NCI-H2081 (cell line): ENCODE measurements at regions not wholly inside any gene's neighbourhood (a gene's known extent, or its start where the extent isn't known, plus 50 kb on each side); places are given as distances from the start of the nearest gene placed in this dataset.

ENCODE experiments used
- DNase-seq, 2 experiments: peaks; one replicate each; lab custom pipeline; 2025; lab: John Stamatoyannopoulos, UW

GRCh38 chr18:22073411-22073810 is 96.0 kb upstream of the GATA6 start:
- no peak for DNase-seq

GRCh38 chr18:22074282-22075070 is 94.9 kb upstream of the GATA6 start:
- DNase-seq: no peak

GRCh38 chr18:22080035-22080434 is 89.4 kb upstream of the GATA6 start:
- no peak for DNase-seq

- DNase-seq: no peak
Measured at GRCh38 chr18:22082408-22082807, 87.0 kb upstream of the GATA6 start.

DNA sequence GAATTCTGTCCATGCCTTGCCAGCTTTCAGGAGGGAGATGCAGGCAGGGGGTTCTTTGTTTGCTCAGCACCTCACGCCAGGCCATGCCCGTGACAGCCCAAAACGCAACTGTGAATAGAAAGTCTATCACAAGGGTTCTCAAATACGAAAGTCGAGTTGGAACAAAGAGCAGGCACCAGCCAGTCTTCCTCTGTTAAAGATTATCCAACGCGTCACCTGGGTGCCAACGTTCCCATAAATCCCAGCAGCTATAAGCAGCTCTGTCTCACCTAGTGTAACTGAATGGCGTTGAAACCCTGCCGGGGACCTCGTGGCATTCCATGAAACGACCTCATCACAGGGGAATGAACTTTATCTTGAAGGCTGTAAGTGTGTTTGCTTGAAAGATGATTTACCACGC is 84.8 kb upstream of the GATA6 start:
- DNase-seq: no peak

DNA sequence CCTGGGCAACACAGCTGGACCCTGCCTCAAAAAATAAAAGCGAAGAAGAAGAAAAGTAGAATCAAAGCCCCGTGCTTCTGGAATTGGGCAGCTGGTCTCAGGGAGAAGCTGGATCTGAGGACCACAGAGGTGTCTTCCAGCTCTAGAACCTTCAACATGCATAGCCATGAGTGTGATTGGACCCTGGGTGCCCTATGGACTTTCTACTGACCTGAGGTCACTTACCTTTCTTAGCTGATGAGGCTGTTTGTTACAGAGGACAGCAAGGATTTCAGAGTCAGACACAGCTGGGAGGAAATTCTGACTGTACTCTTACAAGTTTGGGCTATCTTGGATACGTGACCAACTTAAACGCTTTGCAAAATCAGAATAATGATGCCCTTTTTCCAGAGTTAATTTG is 82.4 kb upstream of the GATA6 start:
- no peak for DNase-seq

DNA sequence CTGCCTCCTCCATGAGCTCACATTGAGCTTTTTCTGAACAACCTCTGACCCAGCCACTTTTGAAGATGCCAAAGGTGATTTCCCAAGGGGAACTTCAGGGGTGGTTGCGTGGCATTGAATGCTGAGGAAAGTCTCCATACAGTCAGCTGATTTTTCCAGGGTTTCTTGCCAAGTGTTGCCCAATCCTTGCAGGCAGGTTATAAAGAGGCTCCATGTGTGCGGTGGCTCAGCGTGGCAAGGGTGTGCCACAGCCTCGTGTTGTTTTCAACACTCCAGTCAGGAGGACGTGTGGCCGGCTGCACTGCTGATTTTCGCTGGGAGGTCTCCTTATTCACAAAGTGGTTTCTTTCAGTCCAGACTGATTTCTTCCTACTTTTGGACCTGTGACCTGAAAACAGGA is 81.4 kb upstream of the GATA6 start:
- no peak for DNase-seq

- DNase-seq: no peak
Measured at GRCh38 chr18:22088996-22089640, 80.3 kb upstream of the GATA6 start.

- DNase-seq: no peak
Measured at GRCh38 chr18:22091341-22091740, 78.0 kb upstream of the GATA6 start.

DNA sequence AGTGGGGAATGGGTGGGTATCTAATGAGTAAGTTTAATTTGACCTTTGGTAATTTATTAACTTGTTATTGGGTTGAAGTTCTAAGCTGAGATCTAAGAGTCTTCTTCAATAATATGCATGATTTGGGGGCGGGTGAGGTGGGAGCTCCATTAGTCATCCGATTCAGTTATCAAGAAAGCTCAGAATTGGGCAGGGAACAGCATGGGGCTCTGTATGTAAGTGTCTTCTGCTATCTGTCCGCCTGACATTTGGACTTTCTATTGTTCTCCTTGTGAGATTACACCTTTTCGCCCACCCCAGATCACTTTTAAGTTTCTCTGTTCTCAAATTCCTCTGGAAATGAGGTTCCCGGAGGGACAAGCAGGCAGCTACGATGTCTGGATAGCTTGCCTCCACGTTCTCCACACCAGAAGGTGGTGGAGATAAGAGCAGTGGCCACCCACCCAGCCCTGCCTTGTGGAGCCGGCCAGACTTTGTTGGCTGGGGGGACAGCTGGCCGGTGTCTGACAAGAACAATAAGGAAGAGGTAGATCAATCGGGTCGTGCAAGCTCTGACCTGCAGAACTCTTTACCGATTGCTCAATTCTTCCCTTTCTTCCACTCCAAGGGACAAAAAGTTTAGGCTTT is 75.5 kb upstream of the GATA6 start:
- no peak for DNase-seq

- DNase-seq: no peak
Measured at GRCh38 chr18:22094358-22094734, 75.0 kb upstream of the GATA6 start.

- DNase-seq: no peak
Measured at GRCh38 chr18:22098563-22098989, 70.8 kb upstream of the GATA6 start.

- no peak for DNase-seq
Measured at GRCh38 chr18:22099925-22100324, 69.5 kb upstream of the GATA6 start.

- DNase-seq: no peak
Measured at GRCh38 chr18:22101731-22102130, 67.7 kb upstream of the GATA6 start.

DNA sequence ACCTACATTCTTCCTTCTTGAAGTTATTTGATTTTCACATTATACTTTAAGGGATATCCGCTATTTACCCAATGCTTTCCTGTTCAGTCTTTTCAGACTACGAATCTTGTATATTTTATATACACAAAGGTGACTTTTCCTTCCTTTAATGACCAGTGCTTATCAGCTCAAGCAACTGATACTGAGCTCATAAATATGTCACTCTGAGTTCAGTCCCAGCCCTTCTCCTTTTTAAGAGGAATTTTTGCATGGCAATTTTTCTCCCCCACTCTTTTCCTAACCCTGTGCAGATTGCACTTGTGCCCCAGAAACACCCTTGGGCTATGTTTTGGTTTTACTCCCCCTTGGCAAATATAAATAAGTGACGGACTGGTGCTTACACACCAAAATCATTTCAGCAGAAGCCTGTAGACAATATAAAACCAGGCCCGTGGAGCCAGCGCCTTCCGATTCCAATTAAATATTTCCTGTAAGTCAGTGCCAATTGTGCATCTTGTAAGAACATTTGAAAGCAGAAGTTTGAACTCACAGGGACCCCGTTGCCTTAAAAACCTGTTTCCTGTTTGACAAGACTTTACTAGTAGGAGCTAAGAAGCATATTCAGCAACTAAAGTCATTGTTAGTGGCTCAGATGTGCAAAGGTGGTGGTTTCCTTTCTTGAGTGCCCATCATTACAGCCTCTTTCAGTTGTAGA is 66.3 kb upstream of the GATA6 start:
- DNase-seq: no peak

- no peak for DNase-seq
Measured at GRCh38 chr18:22103647-22104031, 65.8 kb upstream of the GATA6 start.

DNA sequence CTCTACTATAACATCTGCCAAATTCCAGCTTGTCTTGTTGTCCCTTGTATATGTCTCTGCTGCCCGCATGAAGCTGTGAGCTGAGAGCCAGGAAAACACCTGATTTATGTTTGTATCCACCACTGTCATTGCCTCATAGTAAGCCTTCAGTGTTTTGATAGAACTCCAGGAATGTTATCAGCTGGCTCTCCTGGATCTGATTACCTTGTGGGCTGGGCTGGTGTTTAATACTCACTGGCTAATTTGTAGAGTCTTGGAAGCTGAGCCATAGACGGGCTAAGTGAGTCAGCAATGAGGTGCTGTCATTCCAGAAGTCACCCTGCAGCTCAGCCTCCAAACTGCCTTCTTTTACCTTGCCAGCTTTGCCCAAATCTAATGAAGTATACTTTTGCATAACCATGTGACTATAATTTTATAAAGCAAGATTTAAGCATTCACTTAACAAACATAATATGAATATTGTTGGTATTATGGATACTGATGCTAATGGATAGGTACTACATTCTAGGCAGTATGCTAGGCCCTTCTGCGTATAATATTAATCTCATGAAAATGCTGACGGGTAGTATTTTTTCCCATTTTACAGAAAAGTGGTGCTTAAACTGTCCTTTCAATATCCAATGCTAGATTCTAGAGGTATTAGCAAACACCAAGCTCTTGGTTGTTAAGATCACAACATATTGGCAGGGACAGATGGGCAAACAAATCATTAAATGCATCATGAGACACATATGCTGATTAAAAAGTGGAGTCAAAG is 62.7 kb upstream of the GATA6 start:
- DNase-seq: no peak

GRCh38 chr18:22108674-22109073 is 60.7 kb upstream of the GATA6 start:
- no peak for DNase-seq

DNA sequence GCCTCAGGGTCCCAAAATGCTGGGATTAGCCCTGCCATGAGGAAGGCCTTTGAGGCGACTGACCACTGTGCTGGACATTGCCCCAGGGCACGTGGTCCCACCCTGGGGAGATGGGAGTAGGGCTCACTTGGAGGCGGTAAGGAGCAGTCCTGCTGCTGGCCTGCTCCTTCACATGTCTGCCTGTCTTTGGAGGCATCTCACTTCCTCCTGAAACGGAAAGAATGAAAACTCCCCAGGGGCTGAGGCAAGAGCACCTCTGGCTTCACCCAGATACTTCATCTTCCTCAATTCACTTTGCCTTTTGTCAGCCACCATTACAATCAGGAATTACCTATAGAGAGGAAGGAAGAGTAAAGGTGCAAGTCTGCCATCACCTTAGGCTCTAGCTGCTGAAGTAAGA is 59.9 kb upstream of the GATA6 start:
- DNase-seq: no peak

- no peak for DNase-seq
Measured at GRCh38 chr18:22110461-22110924, 58.9 kb upstream of the GATA6 start.

- DNase-seq: no peak
Measured at GRCh38 chr18:22112215-22112614, 57.2 kb upstream of the GATA6 start.
